ENCODE measurements at regions not wholly inside any gene's neighbourhood (a gene's known extent, or its start where the extent isn't known, plus 50 kb on each side); places are given as distances from the start of the nearest gene placed in this dataset.

DNA sequence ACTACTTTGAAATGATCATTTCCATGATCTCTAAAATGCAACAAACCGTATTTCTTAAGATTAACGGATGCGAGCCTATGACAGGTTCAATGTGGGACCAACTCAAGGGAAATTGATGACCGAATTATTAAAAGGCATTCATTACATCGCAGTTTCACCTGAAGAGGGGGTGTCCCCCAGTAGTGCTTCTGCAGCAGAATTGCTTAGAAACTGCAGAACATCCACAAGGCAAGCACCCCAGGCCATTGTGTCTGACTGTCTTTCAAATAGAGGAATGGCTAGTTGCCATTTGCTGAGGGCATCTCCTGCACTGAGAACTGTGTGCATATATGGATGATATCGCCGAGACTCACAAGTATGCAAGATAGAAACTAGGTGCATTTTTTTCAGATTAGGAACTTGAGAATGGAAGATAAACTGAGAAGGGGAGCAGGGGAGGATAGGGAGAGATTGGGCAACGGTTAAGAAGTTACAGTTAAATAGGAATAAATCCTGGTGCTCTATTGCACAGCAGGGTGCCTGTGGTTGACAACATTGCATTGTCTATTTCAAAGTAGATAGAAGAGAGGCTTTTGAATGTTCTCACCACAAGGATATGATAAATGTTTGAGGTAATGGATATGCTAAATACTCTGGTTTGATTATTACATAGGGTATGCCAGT, 234.3 kb upstream of the PLEKHG7 start:
- no peaks in the 10 kb centered on the region for H3K36me3 Mint-ChIP-seq (ENCODE audit: insufficient read depth)
- no peaks in the 10 kb centered on the region for H3K9me3 Mint-ChIP-seq
- H3K27ac Mint-ChIP-seq (ENCODE audit: low read depth), result no peak overlapping the region
- H3K27me3 Mint-ChIP-seq, result no peaks in the 10 kb centered on the region
- ATAC-seq (replicated peaks; ENCODE audit: extremely low read depth, poor library complexity, severe bottlenecking) (no peak), DNase-seq (ENCODE audit: low spot score in 2 of 2) (no peak)
- H3K4me3 Mint-ChIP-seq, result no peak overlapping the region
- H3K4me1 Mint-ChIP-seq, result peaks cover 24% of the 10 kb centered on the region

DNA sequence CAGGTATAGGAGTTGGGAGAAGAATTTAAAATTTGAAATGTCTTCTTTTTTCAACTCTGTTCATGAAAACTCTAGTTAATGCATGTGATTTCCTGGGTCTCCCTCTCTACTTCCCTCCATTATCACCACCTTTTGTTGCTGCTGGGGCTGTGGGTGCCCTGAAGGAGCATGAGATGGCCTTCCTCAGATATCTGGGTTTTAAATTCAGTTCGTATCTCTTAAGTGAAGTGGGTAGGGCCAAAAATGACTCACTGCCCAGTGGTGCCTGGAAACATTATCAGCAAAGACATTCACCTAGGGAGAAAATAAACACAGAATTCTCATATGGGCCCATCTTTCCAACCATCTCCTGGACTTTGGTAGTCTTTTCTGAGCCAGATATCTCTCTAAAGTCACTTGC, 234.9 kb upstream of the PLEKHG7 start:
- H3K4me3 Mint-ChIP-seq, result no peak overlapping the region
- no peaks in the 10 kb centered on the region for H3K9me3 Mint-ChIP-seq
- H3K27ac Mint-ChIP-seq (ENCODE audit: low read depth), result no peak overlapping the region
- H3K4me1 Mint-ChIP-seq, result peaks cover 24% of the 10 kb centered on the region
- ATAC-seq (replicated peaks; ENCODE audit: extremely low read depth, poor library complexity, severe bottlenecking) (no peak), DNase-seq (ENCODE audit: low spot score in 2 of 2) (no peak)
- no peaks in the 10 kb centered on the region for H3K27me3 Mint-ChIP-seq
- H3K36me3 Mint-ChIP-seq (ENCODE audit: insufficient read depth), result no peaks in the 10 kb centered on the region

DNA sequence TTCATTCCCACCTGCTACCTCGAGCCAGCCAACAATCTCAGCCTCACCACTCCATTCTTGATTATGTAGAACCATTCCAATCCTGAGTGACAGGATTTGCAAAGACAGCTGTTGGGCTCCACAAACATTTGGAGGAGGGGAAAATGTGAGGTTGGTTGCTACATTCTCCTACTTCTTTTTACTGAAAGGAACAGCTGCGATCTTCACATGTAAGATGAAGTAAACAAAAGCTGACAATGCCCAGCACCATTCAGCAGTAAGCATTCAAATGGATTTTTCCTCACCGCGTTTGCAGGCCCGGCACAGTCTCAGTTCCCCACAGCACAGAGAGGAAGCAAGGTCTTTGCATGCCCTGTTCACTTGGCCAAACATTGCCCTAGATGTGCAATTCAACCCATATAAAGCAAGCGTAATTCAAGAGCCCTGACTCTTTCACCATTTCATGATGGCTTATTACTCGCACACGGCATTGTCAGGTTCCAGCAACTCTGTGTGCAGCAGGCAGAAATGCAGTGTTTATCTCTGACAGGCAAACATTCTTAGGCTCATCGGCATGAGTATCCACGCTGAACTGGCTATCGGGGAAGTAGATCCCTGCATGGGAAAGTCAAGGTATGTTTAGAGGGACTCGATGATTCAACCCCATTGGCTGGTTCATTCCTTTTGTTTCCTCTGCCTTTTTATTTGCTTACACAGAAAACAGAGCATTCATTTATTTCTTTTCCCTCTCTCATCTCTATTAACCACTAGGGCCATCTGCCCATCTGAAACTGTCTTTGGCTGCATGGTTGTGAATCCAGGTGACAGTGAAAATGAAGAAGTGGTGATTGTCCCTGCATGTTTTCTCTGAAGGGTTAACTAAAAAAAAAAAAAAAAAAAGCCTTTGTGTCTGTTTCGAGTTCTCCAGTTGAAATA, 236.1 kb upstream of the PLEKHG7 start:
- no peak overlapping the region for H3K27ac Mint-ChIP-seq (ENCODE audit: low read depth)
- H3K27me3 Mint-ChIP-seq, result no peaks in the 10 kb centered on the region
- no peak for ATAC-seq (replicated peaks; ENCODE audit: extremely low read depth, poor library complexity, severe bottlenecking)
- peaks cover 29% of the 10 kb centered on the region for H3K4me1 Mint-ChIP-seq
- no peaks in the 10 kb centered on the region for H3K9me3 Mint-ChIP-seq
- DNase-seq (ENCODE audit: low spot score in 2 of 2), result no peak
- no peaks in the 10 kb centered on the region for H3K36me3 Mint-ChIP-seq (ENCODE audit: insufficient read depth)
- no peak overlapping the region for H3K4me3 Mint-ChIP-seq

DNA sequence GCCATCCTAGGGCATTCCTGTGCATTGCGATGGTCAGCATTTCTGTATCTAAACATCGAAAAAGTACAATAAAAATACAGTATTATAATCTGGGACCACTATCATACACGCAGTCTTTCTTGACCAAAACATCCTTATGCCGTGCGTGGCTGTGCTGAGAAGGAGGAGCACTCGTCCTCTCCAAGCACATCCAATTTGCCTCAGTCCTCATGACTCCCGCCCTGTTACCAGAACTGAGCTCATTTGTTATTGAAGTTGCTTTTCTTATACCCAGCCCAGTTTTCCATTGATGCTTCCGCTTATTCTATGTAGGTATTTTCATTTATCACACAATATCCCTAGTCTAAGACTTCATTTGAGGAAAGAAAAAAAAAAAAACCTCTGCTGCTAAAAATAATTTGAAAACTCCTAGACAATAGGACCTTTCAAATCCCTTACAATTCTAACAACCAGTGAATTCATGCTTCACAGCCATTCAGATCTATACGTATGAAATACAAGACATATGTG, 236.9 kb upstream of the PLEKHG7 start:
- ATAC-seq (replicated peaks; ENCODE audit: extremely low read depth, poor library complexity, severe bottlenecking), result no peak
- no peak for DNase-seq (ENCODE audit: low spot score in 2 of 2)
- Mint-ChIP-seq H3K4me3 (no peak overlapping the region), H3K36me3 (ENCODE audit: insufficient read depth) (no peaks in the 10 kb centered on the region), H3K27me3 (no peaks in the 10 kb centered on the region), H3K4me1 (peaks cover 35% of the 10 kb centered on the region), H3K27ac (ENCODE audit: low read depth) (no peak overlapping the region), H3K9me3 (no peaks in the 10 kb centered on the region)

DNA sequence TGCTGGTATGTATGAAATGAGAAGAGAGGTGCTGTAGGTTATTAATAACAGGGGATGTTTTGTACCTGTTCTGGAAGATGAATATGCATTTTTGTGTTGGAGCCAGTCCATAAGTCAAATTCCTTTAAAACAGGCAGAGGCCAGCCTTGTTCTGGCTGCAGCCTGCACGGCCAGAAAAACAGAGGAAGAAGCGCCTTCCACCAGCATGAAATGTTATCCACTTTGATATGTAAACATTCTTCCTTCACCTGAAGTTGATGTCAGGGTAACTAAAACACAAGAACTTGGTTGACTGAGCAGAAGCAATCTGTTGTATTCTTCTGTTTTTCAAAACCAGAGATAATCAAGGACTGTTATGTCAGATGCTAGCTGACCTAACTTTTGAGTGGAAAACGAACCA, 237.9 kb upstream of the PLEKHG7 start:
- ATAC-seq (replicated peaks; ENCODE audit: extremely low read depth, poor library complexity, severe bottlenecking) (no peak), DNase-seq (ENCODE audit: low spot score in 2 of 2) (no peak)
- Mint-ChIP-seq H3K4me3 (no peak overlapping the region), H3K27ac (ENCODE audit: low read depth) (no peak overlapping the region), H3K36me3 (ENCODE audit: insufficient read depth) (no peaks in the 10 kb centered on the region), H3K9me3 (no peaks in the 10 kb centered on the region), H3K4me1 (peaks cover 37% of the 10 kb centered on the region), H3K27me3 (no peaks in the 10 kb centered on the region)

DNA sequence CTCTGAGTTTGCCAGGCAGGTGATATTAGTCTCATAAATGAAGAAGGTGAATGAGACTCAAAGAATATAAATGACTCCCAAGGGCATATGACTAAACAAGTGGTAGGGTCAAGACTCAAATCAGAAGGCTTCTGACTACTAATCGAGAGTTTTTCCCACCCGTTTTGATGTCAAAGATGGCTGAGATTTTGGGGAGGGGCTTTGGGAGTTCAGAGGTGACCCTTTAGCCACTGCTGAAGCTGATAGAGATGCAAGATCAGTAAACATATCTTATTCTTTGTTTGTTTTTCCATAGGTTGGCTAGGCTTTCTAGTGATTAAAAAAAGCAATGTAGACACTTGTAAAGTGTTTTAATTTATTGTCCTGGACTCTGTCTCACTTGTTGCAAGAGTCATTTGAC, 239.6 kb upstream of the PLEKHG7 start:
- peaks cover 38% of the 10 kb centered on the region for H3K4me1 Mint-ChIP-seq
- no peak overlapping the region for H3K4me3 Mint-ChIP-seq
- no peaks in the 10 kb centered on the region for H3K27me3 Mint-ChIP-seq

DNA sequence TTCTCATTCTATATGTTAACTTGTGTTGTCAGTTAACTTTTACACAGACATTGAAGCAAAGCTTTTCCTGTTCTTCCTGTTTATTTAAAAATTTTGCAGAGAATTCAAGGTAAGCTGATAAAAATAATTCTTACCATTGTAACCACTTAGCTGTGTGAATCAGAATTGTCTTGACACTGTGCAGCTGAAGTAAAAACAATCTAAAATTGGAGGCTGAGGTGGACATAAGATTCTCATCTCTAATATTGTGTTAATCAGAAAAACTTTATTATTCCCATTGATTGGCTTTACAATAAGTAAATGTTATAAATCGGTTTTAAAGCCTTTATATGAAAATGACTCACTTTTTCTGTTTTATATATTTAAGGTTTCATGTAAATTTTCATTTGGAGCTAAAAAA, 240.3 kb upstream of the PLEKHG7 start:
- no peaks in the 10 kb centered on the region for H3K36me3 Mint-ChIP-seq (ENCODE audit: insufficient read depth)
- DNase-seq (ENCODE audit: low spot score in 2 of 2) (no peak), ATAC-seq (replicated peaks; ENCODE audit: extremely low read depth, poor library complexity, severe bottlenecking) (peak; percentile 17)
- peak overlapping the region; percentile 50 for H3K27ac Mint-ChIP-seq (ENCODE audit: low read depth)
- H3K4me3 Mint-ChIP-seq, result peak overlapping the region; percentile 29
- H3K27me3 Mint-ChIP-seq, result no peaks in the 10 kb centered on the region
- H3K9me3 Mint-ChIP-seq, result no peaks in the 10 kb centered on the region
- H3K4me1 Mint-ChIP-seq, result peaks cover 40% of the 10 kb centered on the region

More for the DNA sequence above, 239.6 kb upstream of the PLEKHG7 start:
- no peak overlapping the region for H3K27ac Mint-ChIP-seq (ENCODE audit: low read depth)
- ATAC-seq (replicated peaks; ENCODE audit: extremely low read depth, poor library complexity, severe bottlenecking) (no peak), DNase-seq (ENCODE audit: low spot score in 2 of 2) (no peak)
- H3K9me3 Mint-ChIP-seq, result no peaks in the 10 kb centered on the region
- H3K36me3 Mint-ChIP-seq (ENCODE audit: insufficient read depth), result no peaks in the 10 kb centered on the region

DNA sequence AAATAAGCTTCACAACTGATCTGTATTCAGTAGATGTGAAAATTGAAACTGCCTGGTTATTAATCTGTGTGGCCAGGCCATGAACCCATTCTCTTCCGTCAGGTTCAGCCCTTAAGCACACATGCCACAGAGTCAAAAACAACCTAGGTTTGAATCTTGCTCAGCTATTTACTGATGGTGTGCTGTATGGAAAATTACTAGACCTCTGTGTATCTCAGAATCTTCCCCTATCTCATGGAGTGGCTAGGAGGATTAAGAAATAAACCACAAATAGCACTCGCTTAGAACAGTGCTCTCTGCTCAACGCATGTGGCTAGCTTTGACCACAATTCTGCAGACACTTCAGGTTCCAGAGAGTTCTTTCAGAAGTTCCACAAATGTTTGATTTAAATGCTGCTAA, 240.7 kb upstream of the PLEKHG7 start:
- Mint-ChIP-seq H3K27me3 (no peaks in the 10 kb centered on the region), H3K4me3 (peak overlapping the region; percentile 29), H3K27ac (ENCODE audit: low read depth) (peak overlapping the region; percentile 50), H3K36me3 (ENCODE audit: insufficient read depth) (no peaks in the 10 kb centered on the region), H3K9me3 (no peaks in the 10 kb centered on the region), H3K4me1 (peaks cover 41% of the 10 kb centered on the region)
- ATAC-seq (replicated peaks; ENCODE audit: extremely low read depth, poor library complexity, severe bottlenecking), result peak; percentile 77
- no peak for DNase-seq (ENCODE audit: low spot score in 2 of 2)

DNA sequence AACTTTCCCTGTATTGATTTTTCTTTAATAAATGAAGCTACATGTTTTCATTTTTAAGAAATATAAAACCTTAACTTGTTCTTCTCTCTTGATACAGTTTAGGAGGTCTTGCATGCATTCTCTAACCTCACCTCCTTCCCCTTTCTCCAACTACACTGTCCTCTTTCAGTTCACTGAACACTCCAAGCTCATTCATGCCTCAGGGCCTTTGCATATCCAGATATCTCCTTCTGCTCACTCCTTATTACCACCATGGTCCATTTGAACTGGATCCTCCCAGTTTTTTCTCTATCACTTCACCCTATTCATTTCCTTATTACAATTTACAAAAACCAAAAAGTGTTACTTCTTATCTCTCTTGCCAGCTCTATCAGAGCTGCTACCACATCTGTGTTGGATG, 242.9 kb upstream of the PLEKHG7 start:
- Mint-ChIP-seq H3K36me3 (ENCODE audit: insufficient read depth) (no peaks in the 10 kb centered on the region), H3K9me3 (no peaks in the 10 kb centered on the region), H3K4me3 (no peak overlapping the region), H3K4me1 (peaks cover 46% of the 10 kb centered on the region), H3K27me3 (no peaks in the 10 kb centered on the region), H3K27ac (ENCODE audit: low read depth) (peak overlapping the region; percentile 50)
- no peak for ATAC-seq (replicated peaks; ENCODE audit: extremely low read depth, poor library complexity, severe bottlenecking)
- no peak for DNase-seq (ENCODE audit: low spot score in 2 of 2)

DNA sequence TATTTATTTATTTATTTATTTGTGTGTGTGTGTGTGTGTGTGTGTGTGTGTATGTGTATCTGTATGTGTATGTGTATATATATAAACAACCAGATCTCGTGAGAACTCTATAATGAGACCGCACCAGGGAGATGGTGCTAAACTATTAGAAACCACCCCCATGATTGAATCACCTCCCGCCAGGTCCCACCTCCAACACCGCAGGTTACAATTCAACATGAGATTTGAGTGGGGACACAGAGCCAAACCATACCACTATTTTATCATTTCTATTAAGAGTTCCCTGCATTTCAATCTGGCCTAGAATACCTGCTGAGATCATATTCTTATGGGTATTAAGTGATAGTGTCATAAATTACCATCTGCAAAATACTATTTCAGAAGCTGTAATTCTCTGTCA, 243.8 kb upstream of the PLEKHG7 start:
- Mint-ChIP-seq H3K9me3 (no peaks in the 10 kb centered on the region), H3K36me3 (ENCODE audit: insufficient read depth) (no peaks in the 10 kb centered on the region), H3K4me1 (peaks cover 41% of the 10 kb centered on the region), H3K27me3 (no peaks in the 10 kb centered on the region), H3K27ac (ENCODE audit: low read depth) (no peak overlapping the region), H3K4me3 (no peak overlapping the region)
- ATAC-seq (replicated peaks; ENCODE audit: extremely low read depth, poor library complexity, severe bottlenecking), result no peak
- DNase-seq (ENCODE audit: low spot score in 2 of 2), result no peak

DNA sequence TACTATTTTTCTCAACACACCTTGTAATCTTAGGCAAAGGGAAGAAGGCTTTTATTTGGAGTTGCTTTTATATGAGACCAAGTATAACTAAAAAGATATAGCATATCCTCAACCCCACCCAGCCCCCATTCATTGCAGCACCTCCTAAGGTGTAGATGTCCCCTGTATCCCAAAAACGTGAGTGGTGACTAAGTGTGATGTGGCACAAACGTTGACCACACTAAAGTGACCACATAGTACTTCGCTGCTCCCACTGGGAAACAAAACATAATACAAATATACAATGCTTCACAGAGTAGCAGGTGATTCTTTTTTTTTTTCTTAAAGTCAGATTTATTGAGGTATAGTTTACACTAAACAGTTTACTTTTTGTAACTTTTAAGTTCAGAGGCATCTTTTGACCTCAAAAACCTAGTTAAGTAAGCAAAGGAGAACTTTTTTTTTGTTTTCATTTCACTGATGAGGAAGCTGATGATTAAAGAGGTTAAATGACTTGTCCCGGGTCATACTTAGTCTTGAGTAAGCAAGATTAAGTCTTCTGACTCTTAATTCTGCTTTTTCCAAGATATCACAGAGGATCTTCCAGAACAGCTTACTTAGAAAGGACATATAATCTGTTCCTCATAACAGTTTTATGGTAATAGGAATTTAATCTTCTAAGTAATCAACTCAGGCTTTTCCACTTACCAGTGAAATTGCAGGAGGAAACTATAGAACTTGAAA, 245.2 kb upstream of the PLEKHG7 start:
- H3K36me3 Mint-ChIP-seq (ENCODE audit: insufficient read depth), result no peaks in the 10 kb centered on the region
- DNase-seq (ENCODE audit: low spot score in 2 of 2), result no peak
- H3K4me1 Mint-ChIP-seq, result peaks cover 37% of the 10 kb centered on the region
- H3K9me3 Mint-ChIP-seq, result no peaks in the 10 kb centered on the region
- no peak overlapping the region for H3K4me3 Mint-ChIP-seq
- no peaks in the 10 kb centered on the region for H3K27me3 Mint-ChIP-seq
- H3K27ac Mint-ChIP-seq (ENCODE audit: low read depth), result no peak overlapping the region
- ATAC-seq (replicated peaks; ENCODE audit: extremely low read depth, poor library complexity, severe bottlenecking), result no peak

DNA sequence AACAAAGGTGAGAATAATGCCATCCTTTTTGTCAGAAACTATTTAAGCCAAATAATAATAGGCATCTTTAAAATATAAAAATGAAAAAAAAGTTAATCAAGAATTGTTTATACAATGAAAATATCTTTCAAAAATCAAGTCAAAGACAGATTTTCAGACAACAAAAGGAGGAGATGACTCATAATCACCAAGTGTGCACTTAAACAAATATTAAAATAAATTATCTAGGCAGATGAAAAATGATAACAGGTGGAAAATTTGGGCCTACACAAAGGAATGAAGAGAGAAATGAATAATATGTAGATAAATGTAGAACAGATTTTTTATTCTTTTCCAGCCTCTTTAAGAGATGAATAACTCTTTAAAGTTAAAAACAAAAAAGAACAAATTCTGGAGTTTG, 250.0 kb upstream of the PLEKHG7 start:
- no peaks in the 10 kb centered on the region for H3K27me3 Mint-ChIP-seq
- no peaks in the 10 kb centered on the region for H3K36me3 Mint-ChIP-seq (ENCODE audit: insufficient read depth)
- DNase-seq (ENCODE audit: low spot score in 2 of 2) (no peak), ATAC-seq (replicated peaks; ENCODE audit: extremely low read depth, poor library complexity, severe bottlenecking) (no peak)
- no peak overlapping the region for H3K4me3 Mint-ChIP-seq
- H3K9me3 Mint-ChIP-seq, result peaks cover 4% of the 10 kb centered on the region
- no peak overlapping the region for H3K27ac Mint-ChIP-seq (ENCODE audit: low read depth)
- H3K4me1 Mint-ChIP-seq, result peaks cover 8% of the 10 kb centered on the region

Measured in central memory CD8-positive, alpha-beta T cell (primary cell).